ENCODE measurements at regions not wholly inside any gene's neighbourhood (a gene's known extent, or its start where the extent isn't known, plus 50 kb on each side); places are given as distances from the start of the nearest gene placed in this dataset.

GRCh38 chr5:159509002-159509660 lies 178.8 kb upstream of the IL12B start:
- H3K4me2 ChIP-seq (ENCODE audit: low read length), result no peak overlapping the region
- H3K23ac ChIP-seq (ENCODE audit: low read length), result no peak overlapping the region
- peak overlapping the region; percentile 40 for H4K5ac ChIP-seq (ENCODE audit: low read length)
- no peaks in the 10 kb centered on the region for H3K27me3 ChIP-seq (ENCODE audit: insufficient read depth, low read length, poor library complexity)
- no peak overlapping the region for H2AK5ac ChIP-seq (ENCODE audit: low read length)
- no peak overlapping the region for H2BK120ac ChIP-seq (ENCODE audit: low read depth, low read length)
- no peak overlapping the region for H3K18ac ChIP-seq (ENCODE audit: low read length)
- WGBS (ENCODE audit: extremely low coverage, insufficient coverage, low lambda C conversion rate), result no CpG with 5 or more reads among the region's 7 CpGs
- H3K9ac ChIP-seq (ENCODE audit: low read length), result no peak overlapping the region
- H3K79me2 ChIP-seq (ENCODE audit: control insufficient read depth, insufficient read depth, low read length), result no peaks in the 10 kb centered on the region
- H3K27ac ChIP-seq (ENCODE audit: low read depth, low read length), result no peak overlapping the region
- H3K4ac ChIP-seq (ENCODE audit: low read depth, low read length), result no peak overlapping the region
- H3K56ac ChIP-seq (ENCODE audit: low read length), result no peak overlapping the region
- no peak overlapping the region for H3K4me3 ChIP-seq (ENCODE audit: low read length)
- DNase-seq, result no peak
- no peak overlapping the region for H2BK15ac ChIP-seq (replicated peaks; ENCODE audit: low read depth)
- H3K36me3 ChIP-seq (ENCODE audit: control insufficient read depth, insufficient read depth, low read length), result no peaks in the 10 kb centered on the region
- H2BK5ac ChIP-seq (ENCODE audit: low read length), result no peak overlapping the region
- H4K8ac ChIP-seq (ENCODE audit: low read depth, low read length), result no peak overlapping the region
- no peaks in the 10 kb centered on the region for H3K79me1 ChIP-seq (ENCODE audit: low read length)
- H3K4me1 ChIP-seq (ENCODE audit: control insufficient read depth, low read depth, low read length), result peaks cover 3% of the 10 kb centered on the region

- DNase-seq, result peak; percentile 98
- Histone ChIP-seq H2BK5ac (ENCODE audit: low read length) (no peak overlapping the region), H2BK15ac (replicated peaks; ENCODE audit: low read depth) (no peak overlapping the region), H3K9ac (ENCODE audit: low read length) (no peak overlapping the region), H3K56ac (ENCODE audit: low read length) (no peak overlapping the region), H3K18ac (ENCODE audit: low read length) (no peak overlapping the region), H3K4ac (ENCODE audit: low read depth, low read length) (no peak overlapping the region), H3K4me1 (ENCODE audit: control insufficient read depth, low read depth, low read length) (peaks cover 3% of the 10 kb centered on the region), H3K27ac (ENCODE audit: low read depth, low read length) (no peak overlapping the region), H2AK5ac (ENCODE audit: low read length) (no peak overlapping the region), H3K23ac (ENCODE audit: low read length) (no peak overlapping the region), H4K5ac (ENCODE audit: low read length) (no peak overlapping the region), H3K4me3 (ENCODE audit: low read length) (no peak overlapping the region), H3K79me2 (ENCODE audit: control insufficient read depth, insufficient read depth, low read length) (no peaks in the 10 kb centered on the region), H2BK120ac (ENCODE audit: low read depth, low read length) (no peak overlapping the region), H3K4me2 (ENCODE audit: low read length) (no peak overlapping the region), H4K8ac (ENCODE audit: low read depth, low read length) (no peak overlapping the region), H3K79me1 (ENCODE audit: low read length) (no peaks in the 10 kb centered on the region), H3K36me3 (ENCODE audit: control insufficient read depth, insufficient read depth, low read length) (no peaks in the 10 kb centered on the region), H3K27me3 (ENCODE audit: insufficient read depth, low read length, poor library complexity) (no peaks in the 10 kb centered on the region)
- no CpG with 5 or more reads among the region's 3 CpGs for WGBS (ENCODE audit: extremely low coverage, insufficient coverage, low lambda C conversion rate)
Measured at GRCh38 chr5:159510282-159510681, 180.0 kb upstream of the IL12B start.

- Histone ChIP-seq H3K79me2 (ENCODE audit: control insufficient read depth, insufficient read depth, low read length) (no peaks in the 10 kb centered on the region), H3K79me1 (ENCODE audit: low read length) (no peaks in the 10 kb centered on the region), H4K5ac (ENCODE audit: low read length) (no peak overlapping the region), H3K18ac (ENCODE audit: low read length) (no peak overlapping the region), H3K4me2 (ENCODE audit: low read length) (no peak overlapping the region), H3K4me1 (ENCODE audit: control insufficient read depth, low read depth, low read length) (peaks cover 3% of the 10 kb centered on the region), H2BK15ac (replicated peaks; ENCODE audit: low read depth) (no peak overlapping the region), H3K9ac (ENCODE audit: low read length) (no peak overlapping the region), H2AK5ac (ENCODE audit: low read length) (no peak overlapping the region), H3K23ac (ENCODE audit: low read length) (no peak overlapping the region), H4K8ac (ENCODE audit: low read depth, low read length) (no peak overlapping the region), H3K56ac (ENCODE audit: low read length) (no peak overlapping the region), H2BK5ac (ENCODE audit: low read length) (no peak overlapping the region), H3K27ac (ENCODE audit: low read depth, low read length) (no peak overlapping the region), H2BK120ac (ENCODE audit: low read depth, low read length) (no peak overlapping the region), H3K36me3 (ENCODE audit: control insufficient read depth, insufficient read depth, low read length) (no peaks in the 10 kb centered on the region), H3K27me3 (ENCODE audit: insufficient read depth, low read length, poor library complexity) (no peaks in the 10 kb centered on the region), H3K4me3 (ENCODE audit: low read length) (no peak overlapping the region), H3K4ac (ENCODE audit: low read depth, low read length) (no peak overlapping the region)
- no CpG with 5 or more reads among the region's 2 CpGs for WGBS (ENCODE audit: extremely low coverage, insufficient coverage, low lambda C conversion rate)
- DNase-seq, result no peak
Measured at GRCh38 chr5:159511570-159511969, 181.3 kb upstream of the IL12B start.

GRCh38 chr5:159512064-159512463 lies 181.8 kb upstream of the IL12B start:
- Histone ChIP-seq H3K4ac (ENCODE audit: low read depth, low read length) (no peak overlapping the region), H2AK5ac (ENCODE audit: low read length) (no peak overlapping the region), H3K18ac (ENCODE audit: low read length) (no peak overlapping the region), H4K5ac (ENCODE audit: low read length) (no peak overlapping the region), H3K27me3 (ENCODE audit: insufficient read depth, low read length, poor library complexity) (no peaks in the 10 kb centered on the region), H3K9ac (ENCODE audit: low read length) (no peak overlapping the region), H3K36me3 (ENCODE audit: control insufficient read depth, insufficient read depth, low read length) (no peaks in the 10 kb centered on the region), H3K79me2 (ENCODE audit: control insufficient read depth, insufficient read depth, low read length) (no peaks in the 10 kb centered on the region), H3K4me1 (ENCODE audit: control insufficient read depth, low read depth, low read length) (peaks cover 3% of the 10 kb centered on the region), H3K4me3 (ENCODE audit: low read length) (no peak overlapping the region), H3K27ac (ENCODE audit: low read depth, low read length) (no peak overlapping the region), H4K8ac (ENCODE audit: low read depth, low read length) (no peak overlapping the region), H2BK5ac (ENCODE audit: low read length) (no peak overlapping the region), H3K56ac (ENCODE audit: low read length) (no peak overlapping the region), H3K23ac (ENCODE audit: low read length) (no peak overlapping the region), H2BK15ac (replicated peaks; ENCODE audit: low read depth) (no peak overlapping the region), H3K4me2 (ENCODE audit: low read length) (no peak overlapping the region), H2BK120ac (ENCODE audit: low read depth, low read length) (no peak overlapping the region), H3K79me1 (ENCODE audit: low read length) (no peaks in the 10 kb centered on the region)
- DNase-seq, result no peak
- WGBS (ENCODE audit: extremely low coverage, insufficient coverage, low lambda C conversion rate), result 100% methylated on average over 1 of the region's 3 CpGs

- no peaks in the 10 kb centered on the region for H3K27me3 ChIP-seq (ENCODE audit: insufficient read depth, low read length, poor library complexity)
- no peak overlapping the region for H2BK120ac ChIP-seq (ENCODE audit: low read depth, low read length)
- H4K5ac ChIP-seq (ENCODE audit: low read length), result no peak overlapping the region
- H3K79me2 ChIP-seq (ENCODE audit: control insufficient read depth, insufficient read depth, low read length), result no peaks in the 10 kb centered on the region
- no peak overlapping the region for H4K8ac ChIP-seq (ENCODE audit: low read depth, low read length)
- no peak overlapping the region for H3K27ac ChIP-seq (ENCODE audit: low read depth, low read length)
- no peak overlapping the region for H3K9ac ChIP-seq (ENCODE audit: low read length)
- peaks cover 3% of the 10 kb centered on the region for H3K4me1 ChIP-seq (ENCODE audit: control insufficient read depth, low read depth, low read length)
- no peak overlapping the region for H3K23ac ChIP-seq (ENCODE audit: low read length)
- no peak overlapping the region for H3K4ac ChIP-seq (ENCODE audit: low read depth, low read length)
- no peak overlapping the region for H3K18ac ChIP-seq (ENCODE audit: low read length)
- H2AK5ac ChIP-seq (ENCODE audit: low read length), result no peak overlapping the region
- no peak overlapping the region for H3K56ac ChIP-seq (ENCODE audit: low read length)
- DNase-seq, result no peak
- no peaks in the 10 kb centered on the region for H3K36me3 ChIP-seq (ENCODE audit: control insufficient read depth, insufficient read depth, low read length)
- no peak overlapping the region for H3K4me2 ChIP-seq (ENCODE audit: low read length)
- H2BK15ac ChIP-seq (replicated peaks; ENCODE audit: low read depth), result no peak overlapping the region
- no CpG with 5 or more reads among the region's 14 CpGs for WGBS (ENCODE audit: extremely low coverage, insufficient coverage, low lambda C conversion rate)
- H3K4me3 ChIP-seq (ENCODE audit: low read length), result no peak overlapping the region
- H2BK5ac ChIP-seq (ENCODE audit: low read length), result no peak overlapping the region
- no peaks in the 10 kb centered on the region for H3K79me1 ChIP-seq (ENCODE audit: low read length)
Measured at GRCh38 chr5:159514229-159514810, 184.0 kb upstream of the IL12B start.

GRCh38 chr5:159515197-159515596 lies 184.9 kb upstream of the IL12B start:
- Histone ChIP-seq H3K79me1 (ENCODE audit: low read length) (no peaks in the 10 kb centered on the region), H2BK5ac (ENCODE audit: low read length) (no peak overlapping the region), H3K56ac (ENCODE audit: low read length) (no peak overlapping the region), H3K27ac (ENCODE audit: low read depth, low read length) (no peak overlapping the region), H3K79me2 (ENCODE audit: control insufficient read depth, insufficient read depth, low read length) (no peaks in the 10 kb centered on the region), H4K8ac (ENCODE audit: low read depth, low read length) (no peak overlapping the region), H2BK120ac (ENCODE audit: low read depth, low read length) (no peak overlapping the region), H3K4me1 (ENCODE audit: control insufficient read depth, low read depth, low read length) (peaks cover 3% of the 10 kb centered on the region), H3K36me3 (ENCODE audit: control insufficient read depth, insufficient read depth, low read length) (no peaks in the 10 kb centered on the region), H4K5ac (ENCODE audit: low read length) (no peak overlapping the region), H3K18ac (ENCODE audit: low read length) (no peak overlapping the region), H2AK5ac (ENCODE audit: low read length) (no peak overlapping the region), H3K23ac (ENCODE audit: low read length) (no peak overlapping the region), H3K4me2 (ENCODE audit: low read length) (no peak overlapping the region), H3K27me3 (ENCODE audit: insufficient read depth, low read length, poor library complexity) (no peaks in the 10 kb centered on the region), H3K4ac (ENCODE audit: low read depth, low read length) (no peak overlapping the region), H2BK15ac (replicated peaks; ENCODE audit: low read depth) (no peak overlapping the region), H3K4me3 (ENCODE audit: low read length) (no peak overlapping the region), H3K9ac (ENCODE audit: low read length) (no peak overlapping the region)
- no CpG with 5 or more reads among the region's 4 CpGs for WGBS (ENCODE audit: extremely low coverage, insufficient coverage, low lambda C conversion rate)
- DNase-seq, result no peak
